ENCODE measurements at regions not wholly inside any gene's neighbourhood (a gene's known extent, or its start where the extent isn't known, plus 50 kb on each side); places are given as distances from the start of the nearest gene placed in this dataset.

GRCh38 chr2:143953451-143954030, 566.4 kb downstream of the ZEB2 start:
- H3K4me2 ChIP-seq (ENCODE audit: insufficient read depth, insufficient read length, low read length) = no peak overlapping the region
- H4K5ac ChIP-seq (ENCODE audit: insufficient read length, low read depth, low read length) = no peak overlapping the region
- no peak overlapping the region for H2BK120ac ChIP-seq (ENCODE audit: low read depth, low read length, poor library complexity, severe bottlenecking)
- no peak overlapping the region for H2AFZ ChIP-seq (ENCODE audit: low read length)
- no peak overlapping the region for H3K56ac ChIP-seq (ENCODE audit: insufficient read length, low read depth, low read length)
- H3K4me3 Mint-ChIP-seq = no peak overlapping the region
- peaks cover 11 to 26% of the 10 kb centered on the region in 2 experiments for H3K4me1 Mint-ChIP-seq
- peak overlapping the region; percentile 18 to 80 (median 59); a peak in 1 of 7 replicates for H3K27ac Mint-ChIP-seq
- no peak overlapping the region for H2BK5ac ChIP-seq (ENCODE audit: insufficient read length, low read length)
- no peak overlapping the region for H2BK20ac ChIP-seq (ENCODE audit: low read depth, low read length, poor library complexity, severe bottlenecking)
- no peaks in the 10 kb centered on the region for H3K27me3 Mint-ChIP-seq (ENCODE audit: low read depth)
- DNase-seq = no peak
- WGBS (ENCODE audit: extremely low coverage, insufficient read length, low lambda C conversion rate) = no CpG with 5 or more reads among the region's 2 CpGs
- H4K8ac ChIP-seq (replicated peaks; ENCODE audit: insufficient read length, low read depth, low read length) = no peak overlapping the region
- no peak overlapping the region for H2BK12ac ChIP-seq (ENCODE audit: insufficient read length, low read depth, low read length)
- H4K20me1 ChIP-seq (ENCODE audit: control insufficient read depth, insufficient read depth, insufficient read length) = no peaks in the 10 kb centered on the region
- no peaks in the 10 kb centered on the region for H3K79me1 ChIP-seq (ENCODE audit: insufficient read depth, low read depth, low read length, poor library complexity, severe bottlenecking)
- H3K18ac ChIP-seq (ENCODE audit: insufficient read length, low read depth, low read length) = no peak overlapping the region
- H3K4ac ChIP-seq (ENCODE audit: low read depth, low read length) = no peak overlapping the region
- H3K36me3 Mint-ChIP-seq (ENCODE audit: insufficient read depth in 1 of 3, low read depth in 3 of 3) = no peaks in the 10 kb centered on the region
- no peak overlapping the region for H3K14ac ChIP-seq (ENCODE audit: insufficient read depth, low read length)
- H3K9me3 ChIP-seq (ENCODE audit: control insufficient read depth, low read depth, low read length) = no peaks in the 10 kb centered on the region
- H3K23me2 ChIP-seq (ENCODE audit: insufficient read length, low read depth, low read length, poor library complexity, severe bottlenecking) = no peaks in the 10 kb centered on the region
- no peaks in the 10 kb centered on the region for H3K4me1 ChIP-seq (ENCODE audit: insufficient read depth, low read length)
- H3K9ac ChIP-seq (ENCODE audit: extremely low read depth, insufficient read length, low read length) = no peak overlapping the region
- H3K27ac ChIP-seq (ENCODE audit: insufficient read length, low read depth, low read length) = no peak overlapping the region
- H2AK5ac ChIP-seq (ENCODE audit: insufficient read length, low read length) = no peak overlapping the region
- TF ChIP-seq, protein P1, sequence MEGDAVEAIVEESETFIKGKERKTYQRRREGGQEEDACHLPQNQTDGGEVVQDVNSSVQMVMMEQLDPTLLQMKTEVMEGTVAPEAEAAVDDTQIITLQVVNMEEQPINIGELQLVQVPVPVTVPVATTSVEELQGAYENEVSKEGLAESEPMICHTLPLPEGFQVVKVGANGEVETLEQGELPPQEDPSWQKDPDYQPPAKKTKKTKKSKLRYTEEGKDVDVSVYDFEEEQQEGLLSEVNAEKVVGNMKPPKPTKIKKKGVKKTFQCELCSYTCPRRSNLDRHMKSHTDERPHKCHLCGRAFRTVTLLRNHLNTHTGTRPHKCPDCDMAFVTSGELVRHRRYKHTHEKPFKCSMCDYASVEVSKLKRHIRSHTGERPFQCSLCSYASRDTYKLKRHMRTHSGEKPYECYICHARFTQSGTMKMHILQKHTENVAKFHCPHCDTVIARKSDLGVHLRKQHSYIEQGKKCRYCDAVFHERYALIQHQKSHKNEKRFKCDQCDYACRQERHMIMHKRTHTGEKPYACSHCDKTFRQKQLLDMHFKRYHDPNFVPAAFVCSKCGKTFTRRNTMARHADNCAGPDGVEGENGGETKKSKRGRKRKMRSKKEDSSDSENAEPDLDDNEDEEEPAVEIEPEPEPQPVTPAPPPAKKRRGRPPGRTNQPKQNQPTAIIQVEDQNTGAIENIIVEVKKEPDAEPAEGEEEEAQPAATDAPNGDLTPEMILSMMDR (conservative IDR thresholded peaks at IDR 0.05) = no peak
- H3K9me3 Mint-ChIP-seq = no peaks in the 10 kb centered on the region
- H3T11ph ChIP-seq (ENCODE audit: low read length) = no peak overlapping the region
- no peak overlapping the region for H3K23ac ChIP-seq (ENCODE audit: insufficient read length, low read depth, low read length)
- no peaks in the 10 kb centered on the region for H3K27me3 ChIP-seq (ENCODE audit: insufficient read depth, low read length)
- no peaks in the 10 kb centered on the region for H3K79me2 ChIP-seq (ENCODE audit: insufficient read depth, low read length)
- no peak overlapping the region for H2BK15ac ChIP-seq (ENCODE audit: low read depth, low read length)
- no peak overlapping the region for H4K91ac ChIP-seq (ENCODE audit: insufficient read length, low read depth, low read length)

Measured in H9 (cell line).